GM12873 (cell line): ENCODE measurements at regions not wholly inside any gene's neighbourhood (a gene's known extent, or its start where the extent isn't known, plus 50 kb on each side); places are given as distances from the start of the nearest gene placed in this dataset.

Source experiments
- TF ChIP-seq, protein P1 (sequence below): IDR thresholded peaks from 2 replicates; pipeline ENCODE4 v1.5.1; 2012; ENCODE audit warnings: low read depth, mild to moderate bottlenecking, moderate library complexity, low read length, control low read depth; ENCODE audit not compliant: insufficient read depth; ENCODE audit errors: missing control alignments

DNA sequence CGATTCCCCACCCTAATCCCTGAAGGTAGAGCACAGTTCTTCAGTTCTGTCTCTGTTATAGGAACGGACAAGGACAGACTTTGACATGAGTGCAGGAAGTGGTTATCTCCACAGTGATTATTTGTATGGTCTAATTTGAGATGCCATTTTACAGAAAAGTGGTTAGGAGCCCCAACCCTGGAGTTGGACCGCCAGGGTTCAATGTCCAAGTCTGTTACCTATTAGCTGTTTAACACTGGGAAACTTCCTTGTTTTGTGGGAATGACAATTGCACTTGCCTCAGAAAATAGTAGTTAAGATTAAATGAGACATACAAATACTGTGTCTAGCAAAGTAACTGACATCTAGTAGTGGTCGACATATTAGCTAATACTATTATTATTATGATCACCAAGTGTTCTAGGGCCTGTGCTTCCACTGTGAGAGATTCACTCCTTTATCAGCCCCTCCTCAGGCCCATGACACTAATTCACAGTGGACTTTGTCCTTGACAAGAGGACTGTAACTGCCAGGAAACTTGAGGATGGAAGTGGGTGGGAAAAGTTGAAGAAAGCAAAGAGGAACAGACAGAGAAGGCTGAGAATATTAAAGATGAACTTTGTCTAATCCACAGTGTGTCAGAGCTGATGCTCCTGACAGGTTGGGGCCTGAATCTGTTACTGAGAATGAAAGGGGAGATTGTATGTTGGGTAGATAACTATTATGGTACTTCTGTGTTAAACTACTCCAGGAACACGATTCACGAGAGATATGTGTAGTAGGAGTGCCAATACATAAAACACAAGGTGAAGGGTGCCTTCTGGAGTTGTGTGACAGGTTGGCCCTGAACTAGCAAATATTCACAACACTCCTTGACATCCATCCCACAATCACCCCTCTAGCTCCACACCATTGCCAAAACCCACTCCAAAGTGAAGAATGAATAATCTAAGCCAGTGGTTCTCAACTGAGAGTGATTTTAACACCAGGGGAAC lies 66.4 kb downstream of the TAC1 start:
- TF ChIP-seq, protein P1, sequence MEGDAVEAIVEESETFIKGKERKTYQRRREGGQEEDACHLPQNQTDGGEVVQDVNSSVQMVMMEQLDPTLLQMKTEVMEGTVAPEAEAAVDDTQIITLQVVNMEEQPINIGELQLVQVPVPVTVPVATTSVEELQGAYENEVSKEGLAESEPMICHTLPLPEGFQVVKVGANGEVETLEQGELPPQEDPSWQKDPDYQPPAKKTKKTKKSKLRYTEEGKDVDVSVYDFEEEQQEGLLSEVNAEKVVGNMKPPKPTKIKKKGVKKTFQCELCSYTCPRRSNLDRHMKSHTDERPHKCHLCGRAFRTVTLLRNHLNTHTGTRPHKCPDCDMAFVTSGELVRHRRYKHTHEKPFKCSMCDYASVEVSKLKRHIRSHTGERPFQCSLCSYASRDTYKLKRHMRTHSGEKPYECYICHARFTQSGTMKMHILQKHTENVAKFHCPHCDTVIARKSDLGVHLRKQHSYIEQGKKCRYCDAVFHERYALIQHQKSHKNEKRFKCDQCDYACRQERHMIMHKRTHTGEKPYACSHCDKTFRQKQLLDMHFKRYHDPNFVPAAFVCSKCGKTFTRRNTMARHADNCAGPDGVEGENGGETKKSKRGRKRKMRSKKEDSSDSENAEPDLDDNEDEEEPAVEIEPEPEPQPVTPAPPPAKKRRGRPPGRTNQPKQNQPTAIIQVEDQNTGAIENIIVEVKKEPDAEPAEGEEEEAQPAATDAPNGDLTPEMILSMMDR: no peak

GRCh38 chr7:97801108-97801507 lies 69.2 kb downstream of the TAC1 start:
- TF ChIP-seq, protein P1: peak; percentile 12
